ENCODE measurements at regions not wholly inside any gene's neighbourhood (a gene's known extent, or its start where the extent isn't known, plus 50 kb on each side); places are given as distances from the start of the nearest gene placed in this dataset.

GRCh38 chr1:164971391-164971790, 385.1 kb downstream of the LMX1A start:
- TF ChIP-seq CTCF (IDR thresholded peaks at IDR 0.05), result no peak
- ATAC-seq (ENCODE audit: insufficient number of reproducible peaks, low FRiP score, low read depth), result no peak
- Histone ChIP-seq H3K36me3 (no peaks in the 10 kb centered on the region), H3K27ac (no peak overlapping the region), H3K4me1 (ENCODE audit: control insufficient read depth in 1 of 2, low read depth in 2 of 2) (no peaks in the 10 kb centered on the region), H3K27me3 (replicated peaks; ENCODE audit: insufficient read depth) (no peaks in the 10 kb centered on the region), H3K9me3 (no peaks in the 10 kb centered on the region), H3K4me3 (no peak overlapping the region)
- DNase-seq (ENCODE audit: low spot score), result no peak

GRCh38 chr1:164969253-164969652, 387.3 kb downstream of the LMX1A start:
- DNase-seq (ENCODE audit: low spot score) (no peak), ATAC-seq (ENCODE audit: insufficient number of reproducible peaks, low FRiP score, low read depth) (no peak)
- H3K36me3 ChIP-seq, result no peaks in the 10 kb centered on the region
- H3K9me3 ChIP-seq, result no peaks in the 10 kb centered on the region
- no peak overlapping the region for H3K4me3 ChIP-seq
- no peak for TF ChIP-seq CTCF (IDR thresholded peaks at IDR 0.05)
- no peaks in the 10 kb centered on the region for H3K4me1 ChIP-seq (ENCODE audit: control insufficient read depth in 1 of 2, low read depth in 2 of 2)
- H3K27ac ChIP-seq, result no peak overlapping the region
- no peaks in the 10 kb centered on the region for H3K27me3 ChIP-seq (replicated peaks; ENCODE audit: insufficient read depth)

GRCh38 chr1:164967300-164967699, 389.2 kb downstream of the LMX1A start:
- Histone ChIP-seq H3K36me3 (no peaks in the 10 kb centered on the region), H3K4me3 (no peak overlapping the region), H3K4me1 (ENCODE audit: control insufficient read depth in 1 of 2, low read depth in 2 of 2) (no peaks in the 10 kb centered on the region), H3K27ac (no peak overlapping the region), H3K27me3 (replicated peaks; ENCODE audit: insufficient read depth) (no peaks in the 10 kb centered on the region), H3K9me3 (no peaks in the 10 kb centered on the region)
- ATAC-seq (ENCODE audit: insufficient number of reproducible peaks, low FRiP score, low read depth) (no peak), DNase-seq (ENCODE audit: low spot score) (no peak)
- no peak for TF ChIP-seq CTCF (IDR thresholded peaks at IDR 0.05)

- Histone ChIP-seq H3K9me3 (no peaks in the 10 kb centered on the region), H3K4me1 (ENCODE audit: control insufficient read depth in 1 of 2, low read depth in 2 of 2) (no peaks in the 10 kb centered on the region), H3K4me3 (no peak overlapping the region), H3K27me3 (replicated peaks; ENCODE audit: insufficient read depth) (no peaks in the 10 kb centered on the region), H3K27ac (no peak overlapping the region), H3K36me3 (no peaks in the 10 kb centered on the region)
- DNase-seq (ENCODE audit: low spot score), result no peak
- ATAC-seq (ENCODE audit: insufficient number of reproducible peaks, low FRiP score, low read depth), result no peak
- TF ChIP-seq CTCF (IDR thresholded peaks at IDR 0.05), result no peak
These were observed 394.8 kb downstream of the LMX1A start for GRCh38 chr1:164961715-164962114.

- DNase-seq (ENCODE audit: low spot score) (no peak), ATAC-seq (ENCODE audit: insufficient number of reproducible peaks, low FRiP score, low read depth) (no peak)
- Histone ChIP-seq H3K9me3 (no peaks in the 10 kb centered on the region), H3K27ac (no peak overlapping the region), H3K4me1 (ENCODE audit: control insufficient read depth in 1 of 2, low read depth in 2 of 2) (no peaks in the 10 kb centered on the region), H3K27me3 (replicated peaks; ENCODE audit: insufficient read depth) (no peaks in the 10 kb centered on the region), H3K36me3 (no peaks in the 10 kb centered on the region), H3K4me3 (no peak overlapping the region)
- TF ChIP-seq CTCF (IDR thresholded peaks at IDR 0.05), result no peak
These were observed 397.3 kb downstream of the LMX1A start for GRCh38 chr1:164958982-164959768.

Data from thoracic aorta (tissue), 2 donors.